DMS153 (cell line): ENCODE measurements at regions not wholly inside any gene's neighbourhood (a gene's known extent, or its start where the extent isn't known, plus 50 kb on each side); places are given as distances from the start of the nearest gene placed in this dataset.
A peak's percentile ranks its signal among the peaks of the same experiment; 100 is the strongest.

Experiments
- DNase-seq: peaks from one replicate; lab custom pipeline; 2025; lab: John Stamatoyannopoulos, UW

GRCh38 chr5:157913575-157913974, 54.6 kb upstream of the CLINT1 start:
- no peak for DNase-seq

GRCh38 chr5:157912621-157913325, 53.8 kb upstream of the CLINT1 start:
- DNase-seq = peak; percentile 77

GRCh38 chr5:157911568-157911967, 52.6 kb upstream of the CLINT1 start:
- no peak for DNase-seq
